DND-41 (cell line): ENCODE measurements at regions not wholly inside any gene's neighbourhood (a gene's known extent, or its start where the extent isn't known, plus 50 kb on each side); places are given as distances from the start of the nearest gene placed in this dataset.

Experiments
- ATAC-seq: fragments of 200-7000 bp; cut with Tn5 transposase; 3 replicates; pipeline ENCODE4 v1.9.1; 2021; ENCODE audit warnings: low read depth; ENCODE audit not compliant: insufficient read depth
- DNase-seq: peaks from one replicate; pipeline ENCODE4 v3.0.0-alpha.2; 2020
- H2AFZ ChIP-seq: 2 replicates; pipeline ENCODE4 v1.6.0; 2012; ENCODE audit warnings: low read depth, low read length
- H3K27ac ChIP-seq: 2 replicates; pipeline ENCODE4 v1.5.1; 2012; ENCODE audit warnings: low read length, inconsistent platforms
- H3K27me3 ChIP-seq: fragments of 200-600 bp; sonication (generic); 2 replicates; pipeline ENCODE4 v1.6.0; 2012; ENCODE audit warnings: low read length, mild to moderate bottlenecking, inconsistent platforms; ENCODE audit not compliant: insufficient read depth, poor library complexity
- H3K36me3 ChIP-seq: 2 replicates; pipeline ENCODE4 v1.5.1; 2012; ENCODE audit warnings: low read length, inconsistent platforms; ENCODE audit not compliant: insufficient read depth
- H3K4me1 ChIP-seq: 2 replicates; pipeline ENCODE4 v1.5.1; 2012; ENCODE audit warnings: mild to moderate bottlenecking, low read length; ENCODE audit not compliant: insufficient read depth
- H3K4me2 ChIP-seq: 2 replicates; pipeline ENCODE4 v1.6.0; 2012; ENCODE audit warnings: mild to moderate bottlenecking, moderate library complexity, low read length, inconsistent platforms; ENCODE audit not compliant: insufficient read depth
- H3K4me3 ChIP-seq, 2 experiments: fragments of 200-600 bp in 1 of 2; shearing (Covaris generic) in 1 of 2; 2 replicates each; pipeline ENCODE4 v1.5.1; 2012 to 2016; ENCODE audit warnings: inconsistent platforms in 2 of 2, low read length in 2 of 2, mild to moderate bottlenecking in 2 of 2, low read depth in 1 of 2, moderate library complexity in 1 of 2
- H3K79me2 ChIP-seq: 2 replicates; pipeline ENCODE4 v1.6.0; 2012; ENCODE audit warnings: low read length, inconsistent platforms; ENCODE audit not compliant: insufficient read depth
- H3K9ac ChIP-seq: 2 replicates; pipeline ENCODE4 v1.6.0; 2012; ENCODE audit warnings: low read depth, mild to moderate bottlenecking, inconsistent platforms, low read length, moderate library complexity
- H3K9me3 ChIP-seq: 2 replicates; pipeline ENCODE4 v1.5.1; 2012; ENCODE audit warnings: low read length, moderate library complexity, mild to moderate bottlenecking, inconsistent platforms; ENCODE audit not compliant: insufficient read depth, severe bottlenecking
- H4K20me1 ChIP-seq: 2 replicates; pipeline ENCODE4 v1.6.0; 2012; ENCODE audit warnings: low read length; ENCODE audit not compliant: insufficient read depth
- EZH2 ChIP-seq: IDR thresholded peaks from 3 replicates; pipeline ENCODE4 v1.6.1; 2012; ENCODE audit warnings: borderline replicate concordance, low read depth, mild to moderate bottlenecking, moderate library complexity, low read length, inconsistent platforms; ENCODE audit not compliant: severe bottlenecking
- TF ChIP-seq, protein P1 (sequence below): IDR thresholded peaks from 2 replicates; pipeline ENCODE4 v1.5.1; 2012; ENCODE audit warnings: borderline replicate concordance, low read length, moderate library complexity, mild to moderate bottlenecking; ENCODE audit not compliant: poor library complexity, severe bottlenecking; ENCODE audit errors: extremely low read depth

DNA sequence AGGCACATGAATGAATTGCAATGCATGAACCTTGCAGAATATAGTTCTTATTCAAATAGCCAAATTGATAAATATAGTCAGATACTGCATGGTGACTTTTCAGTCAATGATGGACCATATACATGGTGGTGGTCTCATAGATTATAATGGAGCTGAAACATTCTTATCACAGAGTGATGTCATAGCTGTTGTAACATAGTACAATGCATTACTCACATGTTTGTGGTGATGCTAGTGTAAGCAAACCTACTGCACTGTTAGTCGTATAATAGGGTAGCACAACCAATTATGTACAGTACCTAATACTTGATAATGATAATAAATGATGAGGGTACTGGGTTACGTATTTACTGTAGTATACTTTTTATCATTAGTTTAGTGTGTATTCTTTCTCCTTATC lies 280.3 kb downstream of the BCAT1 start:
- no peaks in the 10 kb centered on the region for H3K36me3 ChIP-seq
- H3K4me1 ChIP-seq, result peaks cover 6% of the 10 kb centered on the region
- no peaks in the 10 kb centered on the region for H3K27me3 ChIP-seq
- TF ChIP-seq EZH2, result no peak
- TF ChIP-seq, protein P1, sequence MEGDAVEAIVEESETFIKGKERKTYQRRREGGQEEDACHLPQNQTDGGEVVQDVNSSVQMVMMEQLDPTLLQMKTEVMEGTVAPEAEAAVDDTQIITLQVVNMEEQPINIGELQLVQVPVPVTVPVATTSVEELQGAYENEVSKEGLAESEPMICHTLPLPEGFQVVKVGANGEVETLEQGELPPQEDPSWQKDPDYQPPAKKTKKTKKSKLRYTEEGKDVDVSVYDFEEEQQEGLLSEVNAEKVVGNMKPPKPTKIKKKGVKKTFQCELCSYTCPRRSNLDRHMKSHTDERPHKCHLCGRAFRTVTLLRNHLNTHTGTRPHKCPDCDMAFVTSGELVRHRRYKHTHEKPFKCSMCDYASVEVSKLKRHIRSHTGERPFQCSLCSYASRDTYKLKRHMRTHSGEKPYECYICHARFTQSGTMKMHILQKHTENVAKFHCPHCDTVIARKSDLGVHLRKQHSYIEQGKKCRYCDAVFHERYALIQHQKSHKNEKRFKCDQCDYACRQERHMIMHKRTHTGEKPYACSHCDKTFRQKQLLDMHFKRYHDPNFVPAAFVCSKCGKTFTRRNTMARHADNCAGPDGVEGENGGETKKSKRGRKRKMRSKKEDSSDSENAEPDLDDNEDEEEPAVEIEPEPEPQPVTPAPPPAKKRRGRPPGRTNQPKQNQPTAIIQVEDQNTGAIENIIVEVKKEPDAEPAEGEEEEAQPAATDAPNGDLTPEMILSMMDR, result no peak
- ATAC-seq (no peak), DNase-seq (no peak)
- no peak overlapping the region for H3K4me3 ChIP-seq
- H3K27ac ChIP-seq, result no peak overlapping the region
- H4K20me1 ChIP-seq, result no peaks in the 10 kb centered on the region
- no peak overlapping the region for H3K4me2 ChIP-seq
- no peak overlapping the region for H3K9ac ChIP-seq
- no peak overlapping the region for H2AFZ ChIP-seq
- no peaks in the 10 kb centered on the region for H3K9me3 ChIP-seq
- no peaks in the 10 kb centered on the region for H3K79me2 ChIP-seq

DNA sequence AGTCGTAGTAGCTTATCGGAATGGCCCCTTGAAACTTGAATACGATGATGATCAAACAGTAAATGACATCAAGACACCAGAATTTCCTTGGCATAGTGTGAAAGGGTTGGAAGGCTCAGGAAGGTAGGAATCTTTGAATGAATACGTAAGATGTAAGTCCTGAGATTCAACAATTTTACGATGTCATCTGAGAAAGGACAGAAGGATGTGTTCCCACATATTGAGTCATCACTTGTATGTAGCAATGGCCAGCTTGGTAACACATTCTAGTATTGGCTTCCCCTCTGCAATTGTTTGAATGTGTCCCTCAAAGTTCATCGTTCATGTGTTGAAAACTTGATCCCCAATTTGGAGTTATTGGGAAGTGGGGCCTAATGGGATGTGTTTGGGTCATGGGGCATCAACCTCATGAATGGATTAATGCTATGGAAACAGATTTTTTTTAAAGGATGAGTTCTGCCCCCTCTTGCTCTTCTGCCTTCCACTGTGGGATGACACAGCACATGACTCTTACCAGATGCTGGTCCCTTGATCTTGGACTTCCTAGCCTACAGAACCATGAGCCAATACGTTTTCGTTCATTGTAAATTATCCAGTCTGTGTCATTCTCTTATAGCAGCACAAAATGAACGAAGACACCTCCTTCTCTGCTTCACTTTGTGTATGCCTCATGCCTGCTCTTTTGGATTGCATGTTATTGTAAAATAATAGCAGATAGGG lies 284.6 kb downstream of the BCAT1 start:
- Histone ChIP-seq H4K20me1 (no peaks in the 10 kb centered on the region), H3K36me3 (no peaks in the 10 kb centered on the region), H3K4me1 (peaks cover 7% of the 10 kb centered on the region), H3K4me2 (no peak overlapping the region), H3K9ac (no peak overlapping the region), H2AFZ (no peak overlapping the region), H3K79me2 (no peaks in the 10 kb centered on the region), H3K27me3 (no peaks in the 10 kb centered on the region), H3K9me3 (no peaks in the 10 kb centered on the region), H3K27ac (no peak overlapping the region), H3K4me3 (no peak overlapping the region)
- ATAC-seq (no peak), DNase-seq (no peak)
- TF ChIP-seq, protein P1, result no peak
- TF ChIP-seq EZH2, result no peak

DNA sequence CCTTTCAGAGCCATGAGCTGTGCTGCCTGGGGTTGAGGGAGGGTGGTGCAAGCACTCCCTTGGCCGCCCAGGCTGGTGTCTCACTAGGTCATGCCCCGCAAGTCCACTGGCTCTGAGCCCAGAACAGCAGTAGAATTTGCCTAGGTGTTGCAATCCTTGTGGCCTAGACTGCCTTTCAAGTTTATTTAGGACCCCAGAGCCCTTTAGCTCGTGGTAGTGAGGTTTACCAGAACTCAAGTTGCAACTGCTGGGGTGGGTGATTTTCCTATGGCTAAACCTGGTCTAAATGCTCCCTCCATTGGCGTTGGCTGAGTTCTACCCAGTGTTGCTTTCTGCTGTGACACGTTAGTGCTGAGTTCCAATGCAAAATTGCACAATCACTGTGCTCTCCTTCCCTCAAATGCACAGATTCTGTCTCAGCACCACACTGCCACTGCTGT lies 287.2 kb downstream of the BCAT1 start:
- no peak overlapping the region for H3K4me2 ChIP-seq

More for the DNA sequence above, 287.2 kb downstream of the BCAT1 start:
- Histone ChIP-seq H3K9me3 (no peaks in the 10 kb centered on the region), H3K79me2 (no peaks in the 10 kb centered on the region), H3K4me1 (peaks cover 7% of the 10 kb centered on the region), H3K4me3 (no peak overlapping the region), H2AFZ (no peak overlapping the region), H3K27ac (no peak overlapping the region; the same call in 1 of the 2 replicates), H4K20me1 (no peaks in the 10 kb centered on the region), H3K36me3 (no peaks in the 10 kb centered on the region), H3K27me3 (no peaks in the 10 kb centered on the region), H3K9ac (no peak overlapping the region)
- peak; percentile 48 for DNase-seq
- TF ChIP-seq, protein P1, result peak; percentile 52
- TF ChIP-seq EZH2, result no peak
- peak; percentile 78 for ATAC-seq
